Heart left ventricle (tissue), 13 donors: ENCODE measurements at regions not wholly inside any gene's neighbourhood (a gene's known extent, or its start where the extent isn't known, plus 50 kb on each side); places are given as distances from the start of the nearest gene placed in this dataset.

Experiments used
- POLR2A ChIP-seq, 2 donors: fragments of 450-650 bp; IDR thresholded peaks; one replicate each; pipeline ENCODE4 v1.6.1; 2017; ENCODE audit warnings: antibody characterized with exemption in 2 of 2, mild to moderate bottlenecking in 2 of 2, moderate library complexity in 2 of 2
- TF ChIP-seq, protein P1 (sequence below), 12 donors: fragments of 200-600 bp; sonication (generic) in 4 of 12; IDR thresholded peaks; one replicate each; pipeline versions ENCODE4 v1.5.0 to v1.8.0; 2018 to 2022; ENCODE audit warnings: antibody characterized with exemption in 12 of 12, mild to moderate bottlenecking in 5 of 12
- donor health status: ischemic (EF 13 %, LVEDD 7.1; RV severe dilation, severe dysfunction).
- donor health status: DM: no; HTN: yes; CAD: no.
- donor health status: DM: no; HTN: no; CAD: no.
- donor health status: ischemic (EF 25% LVEDD 6.9; RV normal size, moderate dysfunction).
- donor health status: ischemic (EF 25% LVEDD 5.7; RV mildly dilated, moderate dysfunction).
- donor health status: ischemic (EF 35%, LVEDD 5.7; RV mildly dilated, moderate dysfunction).
- donor health status: nonischemic (EF 11% LVEDD 7.7; RV severe dilation, severe dysfunction).
- donor health status: DM: yes; HTN: yes; CAD: no.
- donor health status: PGD.
- donor health status: ischemic (EF 29% LVEDD 5.4; RV normal size, mild dysfunction).
- donor health status: nonischemic (EF 23%, LVEDD 6.1; RV moderate dilation, normal function).

DNA sequence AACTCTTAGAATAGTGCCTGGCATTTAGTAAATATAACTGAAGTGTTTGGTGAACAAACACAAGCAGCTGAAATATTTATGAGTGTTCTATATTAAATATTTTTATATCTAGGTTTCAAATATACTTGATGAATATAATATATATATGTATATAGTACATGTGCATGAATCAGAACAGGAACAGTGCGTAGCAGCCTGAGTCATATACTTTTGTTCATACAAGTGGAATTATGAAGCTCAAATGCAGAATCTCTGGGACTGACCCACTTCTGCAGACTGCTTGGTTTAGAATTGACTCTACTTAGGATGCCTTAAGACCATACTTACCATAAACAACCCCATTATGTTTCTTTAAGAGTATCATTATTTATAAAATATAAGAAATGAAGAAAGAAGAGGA, 997.8 kb upstream of the RAG2 start:
- TF ChIP-seq, protein P1, sequence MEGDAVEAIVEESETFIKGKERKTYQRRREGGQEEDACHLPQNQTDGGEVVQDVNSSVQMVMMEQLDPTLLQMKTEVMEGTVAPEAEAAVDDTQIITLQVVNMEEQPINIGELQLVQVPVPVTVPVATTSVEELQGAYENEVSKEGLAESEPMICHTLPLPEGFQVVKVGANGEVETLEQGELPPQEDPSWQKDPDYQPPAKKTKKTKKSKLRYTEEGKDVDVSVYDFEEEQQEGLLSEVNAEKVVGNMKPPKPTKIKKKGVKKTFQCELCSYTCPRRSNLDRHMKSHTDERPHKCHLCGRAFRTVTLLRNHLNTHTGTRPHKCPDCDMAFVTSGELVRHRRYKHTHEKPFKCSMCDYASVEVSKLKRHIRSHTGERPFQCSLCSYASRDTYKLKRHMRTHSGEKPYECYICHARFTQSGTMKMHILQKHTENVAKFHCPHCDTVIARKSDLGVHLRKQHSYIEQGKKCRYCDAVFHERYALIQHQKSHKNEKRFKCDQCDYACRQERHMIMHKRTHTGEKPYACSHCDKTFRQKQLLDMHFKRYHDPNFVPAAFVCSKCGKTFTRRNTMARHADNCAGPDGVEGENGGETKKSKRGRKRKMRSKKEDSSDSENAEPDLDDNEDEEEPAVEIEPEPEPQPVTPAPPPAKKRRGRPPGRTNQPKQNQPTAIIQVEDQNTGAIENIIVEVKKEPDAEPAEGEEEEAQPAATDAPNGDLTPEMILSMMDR (IDR thresholded peaks at IDR 0.05): no peak
- TF ChIP-seq POLR2A (IDR thresholded peaks at IDR 0.05): no peak
